RKO (cell line): ENCODE measurements at regions not wholly inside any gene's neighbourhood (a gene's known extent, or its start where the extent isn't known, plus 50 kb on each side); places are given as distances from the start of the nearest gene placed in this dataset.
"Not testable (repeated sequence)": the region's sequence is repeated elsewhere in the genome, so short reads cannot be mapped to it uniquely, and the experiment has no call there.

ENCODE experiments used
- DNase-seq: peaks from one replicate; pipeline ENCODE4 v3.0.0-alpha.2; 2016; ENCODE audit warnings: low spot score

- no peak for DNase-seq
Observed at GRCh38 chrX:97858592-97858991, 974.9 kb downstream of the RPA4 start.

- DNase-seq: no peak
Observed at GRCh38 chrX:97860226-97860625, 976.5 kb downstream of the RPA4 start.

DNA sequence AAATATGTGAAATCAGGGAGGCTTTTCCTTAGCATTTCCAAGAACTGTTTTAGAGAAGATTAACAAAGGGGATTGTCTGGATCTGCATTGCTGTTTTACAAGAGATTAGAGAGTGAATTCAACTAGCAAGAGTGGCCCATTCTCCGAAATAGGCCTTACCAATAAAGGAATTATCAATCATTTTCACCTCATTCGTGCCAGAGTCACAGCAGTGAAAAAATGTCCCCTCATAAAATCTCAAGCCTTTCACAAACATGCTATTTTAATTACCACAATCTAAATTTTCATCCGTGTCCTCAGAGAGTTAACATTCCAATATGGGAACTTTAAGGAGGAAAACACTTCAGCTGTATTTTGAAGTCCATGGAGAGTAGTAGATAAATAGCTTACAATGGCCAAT lies 979.6 kb downstream of the RPA4 start:
- no peak for DNase-seq

DNA sequence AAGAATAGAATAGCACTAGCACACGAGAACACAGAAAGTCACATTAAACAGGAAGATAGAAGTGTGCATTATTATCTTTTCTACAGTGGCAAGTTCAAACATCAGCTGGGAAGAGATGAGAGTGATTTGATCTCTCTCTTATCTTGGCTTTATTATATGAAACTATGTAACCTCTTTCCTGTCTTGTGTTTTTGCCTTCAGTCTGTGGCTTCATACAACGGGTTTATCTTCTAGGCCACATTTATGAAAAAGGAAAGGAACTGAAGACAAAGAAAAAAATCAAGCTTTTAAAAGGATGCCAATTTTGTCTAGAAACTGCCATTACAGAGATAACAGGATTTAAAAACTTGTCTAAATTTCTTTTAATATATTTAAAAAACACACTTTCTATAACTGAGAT lies 983.6 kb downstream of the RPA4 start:
- no peak for DNase-seq

- no peak for DNase-seq
Observed at GRCh38 chrX:97876697-97877407, 993.1 kb downstream of the RPA4 start.

DNA sequence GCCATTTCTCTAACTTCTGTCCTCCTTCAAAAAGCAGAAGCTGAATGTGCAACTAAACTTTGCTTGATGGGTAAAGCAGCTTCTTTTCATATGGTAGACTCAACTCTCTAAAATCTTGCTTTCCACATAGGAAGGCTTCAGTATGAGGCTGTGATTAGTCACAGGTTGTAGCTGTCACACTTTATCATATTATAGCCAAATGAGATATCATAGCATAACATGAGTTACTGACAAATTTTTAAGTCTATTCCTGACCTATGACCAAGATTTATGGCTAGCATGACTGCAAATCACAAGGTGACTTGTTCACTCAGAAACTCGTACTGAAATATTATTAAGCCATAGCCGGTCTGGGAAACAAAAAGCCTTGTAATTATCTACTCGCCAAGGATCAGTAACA lies 998.6 kb downstream of the RPA4 start:
- peak; percentile 75 for DNase-seq

GRCh38 chrX:97895751-97896150 lies 1012.0 kb downstream of the RPA4 start:
- no peak for DNase-seq

DNA sequence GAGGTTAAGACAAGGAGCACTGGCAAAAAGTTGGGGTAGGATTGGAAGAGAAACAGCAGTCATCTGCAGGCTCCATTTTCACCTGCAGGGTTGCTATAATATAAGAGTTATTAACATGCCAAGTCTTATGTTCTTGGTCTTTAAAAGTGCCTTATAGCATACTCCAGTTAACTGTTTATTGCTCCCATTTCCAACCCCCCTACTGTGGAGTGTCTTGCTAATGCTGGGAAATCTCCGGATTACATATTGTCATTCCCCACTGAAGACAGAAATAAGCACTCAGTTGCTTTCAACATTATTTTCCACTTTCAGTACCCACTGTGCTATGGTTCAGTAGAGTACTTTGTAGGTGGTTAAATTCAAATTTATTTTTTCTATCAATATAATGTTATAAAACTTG lies 1014.3 kb downstream of the RPA4 start:
- no peak for DNase-seq

GRCh38 chrX:97898798-97899197 lies 1015.1 kb downstream of the RPA4 start:
- no peak for DNase-seq

DNA sequence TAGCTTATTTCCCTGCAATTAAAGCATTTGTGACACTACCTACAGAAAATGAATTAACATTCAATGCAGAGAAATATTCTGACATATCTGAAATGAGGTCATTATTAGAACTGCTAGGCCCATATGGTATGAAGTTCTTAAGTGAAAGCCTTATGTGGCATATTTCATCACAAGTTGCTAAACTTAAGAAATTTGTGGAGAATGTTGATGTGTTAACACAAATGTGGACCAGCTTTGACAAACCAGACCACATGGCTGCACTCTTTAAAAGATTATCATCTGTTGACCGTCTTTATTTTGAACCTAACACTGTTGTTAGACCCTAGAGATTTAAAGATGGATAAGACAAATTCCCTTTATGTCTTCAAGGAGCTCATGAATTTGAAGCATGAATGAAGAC lies 1024.1 kb downstream of the RPA4 start:
- DNase-seq: no peak

DNA sequence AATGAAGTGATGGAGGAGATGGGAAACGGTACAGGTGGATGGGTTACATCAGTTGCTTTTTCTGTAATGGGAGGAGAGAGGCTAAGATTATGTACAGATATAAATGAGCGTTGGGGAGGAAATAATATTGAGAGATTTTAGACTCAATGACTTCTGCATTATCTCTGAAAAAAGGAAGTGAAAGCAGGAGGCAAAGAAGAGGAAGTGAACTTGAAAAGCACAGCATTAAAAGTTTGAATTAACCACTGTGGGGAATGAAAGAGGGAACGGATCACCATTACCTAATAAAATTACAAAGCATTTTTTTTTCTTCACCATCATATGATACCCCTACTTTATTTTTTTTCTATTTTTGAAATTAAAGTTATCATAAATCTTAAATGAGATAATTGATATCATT lies 1025.5 kb downstream of the RPA4 start:
- DNase-seq: no peak

- DNase-seq: not testable (repeated sequence)
Observed at GRCh38 chrX:97915390-97915789, 1031.7 kb downstream of the RPA4 start.

DNA sequence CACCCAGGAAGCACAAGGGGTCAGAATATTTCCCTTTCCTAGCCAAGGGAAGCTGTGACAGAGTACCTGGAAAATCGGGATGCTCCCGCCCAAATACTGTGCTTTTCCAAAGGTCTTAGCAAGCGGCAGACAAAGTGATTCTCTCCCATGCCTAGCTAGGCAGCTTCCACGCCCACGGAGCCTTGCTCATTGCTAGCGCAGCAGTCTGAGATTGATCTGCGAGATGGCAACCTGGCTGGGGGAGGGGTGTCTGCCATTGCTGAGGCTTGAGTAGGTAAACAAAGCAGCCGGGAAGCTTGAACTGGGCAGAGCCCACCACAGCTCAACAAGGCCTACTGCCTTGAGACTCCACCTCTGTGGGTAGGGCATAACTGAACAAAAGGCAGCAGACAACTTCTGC lies 1037.5 kb downstream of the RPA4 start:
- not testable (repeated sequence) for DNase-seq

DNA sequence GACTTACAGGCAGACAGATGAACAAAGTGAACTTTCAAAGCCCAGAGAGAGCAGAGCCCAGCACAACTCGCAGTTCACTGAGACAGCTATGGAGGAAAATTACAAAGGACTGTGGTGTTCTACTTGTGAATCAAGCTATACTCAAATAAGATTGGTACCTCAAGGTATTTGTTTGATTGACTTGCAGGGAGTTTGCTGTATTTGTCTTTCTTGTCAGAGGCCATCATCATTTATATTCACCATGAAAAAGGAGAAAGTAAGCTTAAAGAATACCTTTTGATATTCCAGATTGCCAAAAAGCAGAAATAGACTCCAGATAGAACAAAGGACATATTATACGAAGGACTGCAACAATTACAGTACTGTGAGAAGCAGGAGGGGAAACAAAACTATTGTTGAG lies 1047.9 kb downstream of the RPA4 start:
- DNase-seq: no peak

DNA sequence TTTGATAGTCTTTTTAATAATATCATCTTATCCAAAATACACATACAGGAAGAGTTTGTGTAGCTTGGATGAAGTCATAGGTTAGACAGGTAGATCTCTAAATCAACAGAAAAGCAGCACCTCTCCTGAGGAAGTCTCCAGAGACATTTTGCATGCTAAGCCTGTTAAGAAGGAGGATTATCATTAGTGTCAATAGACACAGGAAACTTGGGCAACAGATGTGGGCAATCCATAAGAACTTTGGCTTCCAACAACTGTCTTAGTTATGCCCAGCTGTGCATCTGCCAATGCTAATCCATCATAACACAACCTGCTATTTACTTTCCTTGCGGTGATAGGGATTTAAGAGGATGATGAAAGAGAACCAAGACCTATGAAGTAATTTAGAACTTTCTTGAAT lies 1052.6 kb downstream of the RPA4 start:
- no peak for DNase-seq

- no peak for DNase-seq
Observed at GRCh38 chrX:97938706-97939105, 1055.0 kb downstream of the RPA4 start.

DNA sequence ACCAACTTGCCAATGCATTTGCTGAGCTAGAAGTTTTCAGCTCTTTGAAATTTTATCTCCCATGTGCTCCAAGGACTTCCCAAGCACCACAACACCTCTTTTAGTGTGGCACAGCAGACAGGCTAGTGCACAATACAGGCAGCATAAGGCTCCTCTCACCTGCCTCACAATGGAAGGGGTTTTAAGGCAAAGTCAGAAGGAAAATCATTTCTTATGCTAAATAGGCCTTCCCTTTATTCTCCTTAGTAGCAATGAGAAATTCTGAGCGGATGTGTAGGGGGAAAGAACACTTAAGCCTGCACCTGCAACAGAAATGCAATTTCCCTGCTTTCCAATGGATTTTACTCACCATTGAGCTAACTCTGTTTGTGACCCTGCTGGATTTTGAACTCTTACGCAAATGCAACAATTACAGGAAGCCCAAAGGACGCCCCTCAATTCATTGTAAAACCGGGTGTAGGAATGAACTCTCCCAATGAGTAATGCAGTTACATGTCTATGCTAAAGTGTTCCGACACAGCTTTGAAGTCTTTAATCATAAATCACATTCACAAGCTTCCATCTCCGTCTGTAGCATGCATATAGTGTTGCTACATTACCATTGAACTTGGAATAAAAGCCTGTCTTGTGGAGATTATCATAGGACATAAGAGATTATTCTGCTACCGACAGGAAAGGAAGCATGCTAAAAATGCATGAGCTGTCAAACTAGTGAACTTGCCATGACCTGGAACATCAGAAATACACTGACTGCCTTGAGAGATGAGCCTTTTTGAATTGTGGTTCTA lies 1084.9 kb downstream of the RPA4 start:
- no peak for DNase-seq

DNA sequence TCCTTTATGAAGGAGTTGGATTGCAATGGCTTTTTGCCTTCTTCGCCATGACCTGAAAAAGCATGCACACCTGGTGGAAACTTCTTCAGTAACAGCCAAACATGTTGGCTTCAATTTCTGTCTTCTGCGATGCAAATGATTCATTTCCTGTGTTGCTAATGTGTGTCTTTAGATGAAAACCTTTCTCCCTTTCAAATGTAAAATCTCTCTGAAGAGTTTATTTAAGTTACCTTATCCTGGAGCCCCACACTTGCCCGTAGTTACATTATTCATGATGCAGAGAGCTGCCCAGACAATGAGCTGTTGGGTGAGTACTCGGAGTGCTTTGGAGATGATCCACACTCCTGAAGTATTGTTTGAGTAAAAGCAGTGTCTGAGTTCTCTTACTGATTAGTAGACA lies 1100.9 kb downstream of the RPA4 start:
- DNase-seq: no peak

DNA sequence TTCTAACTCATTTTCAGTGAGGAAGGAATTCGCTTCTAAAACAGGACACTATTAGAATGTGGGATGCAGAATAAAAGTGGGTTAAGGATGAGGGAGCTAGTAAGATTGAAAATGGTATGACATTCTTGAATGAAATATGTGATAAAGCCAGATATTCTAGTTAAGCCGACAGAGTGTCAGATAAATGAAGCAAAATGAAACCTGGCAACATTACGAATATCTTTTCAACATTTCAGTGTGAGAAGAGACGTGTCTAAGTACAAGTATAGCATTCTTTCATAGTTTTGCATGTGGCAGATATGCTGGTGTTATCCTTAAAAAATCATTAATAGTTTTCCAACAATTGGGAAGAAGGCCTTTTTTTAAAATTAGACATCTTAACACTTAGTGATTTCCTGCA lies 1101.4 kb downstream of the RPA4 start:
- no peak for DNase-seq

- no peak for DNase-seq
Observed at GRCh38 chrX:97987979-97988378, 1104.3 kb downstream of the RPA4 start.

DNA sequence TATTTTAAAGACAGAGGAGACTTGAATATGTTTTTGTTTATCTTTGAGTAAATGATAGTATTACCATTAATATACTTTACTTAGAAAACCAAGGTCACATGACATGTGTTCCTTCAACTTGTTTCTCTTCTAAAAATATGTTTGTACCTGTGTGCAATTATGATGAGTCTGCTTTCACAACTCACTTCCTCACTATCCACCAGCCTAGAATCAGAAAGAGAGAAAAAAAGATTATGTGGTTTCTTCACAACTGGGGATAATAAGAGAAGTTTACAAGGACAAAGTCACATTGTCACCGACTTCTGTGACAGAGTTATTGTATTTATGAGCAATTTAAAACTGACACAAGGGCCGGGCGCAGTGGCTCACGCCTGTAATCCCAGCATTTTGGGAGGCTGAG lies 1112.1 kb downstream of the RPA4 start:
- no peak for DNase-seq

DNA sequence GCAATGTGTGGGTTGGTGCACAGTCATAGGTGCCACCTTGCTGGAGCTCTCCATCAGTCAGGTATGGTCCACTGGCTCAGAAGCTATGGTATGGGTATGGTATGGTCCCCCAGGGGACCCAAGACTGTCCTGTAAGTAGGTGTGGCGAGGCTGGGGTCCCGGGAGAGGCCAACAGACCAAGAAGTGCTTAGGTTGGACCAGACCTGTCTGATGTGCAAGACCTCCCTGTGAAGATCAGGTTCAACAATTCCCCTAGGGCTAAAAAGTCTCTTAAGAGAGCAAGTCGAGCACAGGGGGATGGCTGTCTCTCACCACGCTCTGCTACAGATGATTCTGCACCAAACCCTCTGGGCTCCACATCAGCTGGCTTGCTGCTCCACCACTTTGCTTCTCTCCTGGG lies 1145.0 kb downstream of the RPA4 start:
- no peak for DNase-seq

- no peak for DNase-seq
Observed at GRCh38 chrX:98029861-98030260, 1146.2 kb downstream of the RPA4 start.

- DNase-seq: no peak
Observed at GRCh38 chrX:98057176-98057575, 1173.5 kb downstream of the RPA4 start.
